Superior temporal gyrus (tissue), 1 donor: ENCODE measurements at regions not wholly inside any gene's neighbourhood (a gene's known extent, or its start where the extent isn't known, plus 50 kb on each side); places are given as distances from the start of the nearest gene placed in this dataset.
"Not testable (repeated sequence)": the region's sequence is repeated elsewhere in the genome, so short reads cannot be mapped to it uniquely, and the experiment has no call there.

Source experiments
- DNase-seq: peaks from one replicate; pipeline ENCODE4 v3.0.0-alpha.2; 2016; ENCODE audit errors: extremely low spot score

- DNase-seq: peak; percentile 40
These were observed 108.7 kb upstream of the LY86 start for GRCh38 chr6:6479785-6480184.

- no peak for DNase-seq
These were observed 106.3 kb upstream of the LY86 start for GRCh38 chr6:6482256-6482655.

GRCh38 chr6:6483168-6483567, 105.4 kb upstream of the LY86 start:
- no peak for DNase-seq

GRCh38 chr6:6483733-6484132, 104.8 kb upstream of the LY86 start:
- no peak for DNase-seq

GRCh38 chr6:6484681-6485080, 103.8 kb upstream of the LY86 start:
- DNase-seq: no peak

- DNase-seq: no peak
These were observed 101.9 kb upstream of the LY86 start for GRCh38 chr6:6486595-6486994.

GRCh38 chr6:6491761-6492160, 96.8 kb upstream of the LY86 start:
- no peak for DNase-seq

- no peak for DNase-seq
These were observed 95.8 kb upstream of the LY86 start for GRCh38 chr6:6492675-6493074.

GRCh38 chr6:6494139-6494538, 94.4 kb upstream of the LY86 start:
- not testable (repeated sequence) for DNase-seq

GRCh38 chr6:6494677-6495076, 93.8 kb upstream of the LY86 start:
- DNase-seq: no peak

GRCh38 chr6:6495851-6496250, 92.7 kb upstream of the LY86 start:
- DNase-seq: peak; percentile 28

GRCh38 chr6:6497541-6497940, 91.0 kb upstream of the LY86 start:
- no peak for DNase-seq

- no peak for DNase-seq
These were observed 90.5 kb upstream of the LY86 start for GRCh38 chr6:6497976-6498375.

- DNase-seq: no peak
These were observed 85.3 kb upstream of the LY86 start for GRCh38 chr6:6503191-6503590.

GRCh38 chr6:6505111-6505510, 83.4 kb upstream of the LY86 start:
- DNase-seq: no peak

- DNase-seq: no peak
These were observed 79.9 kb upstream of the LY86 start for GRCh38 chr6:6508643-6509042.

- DNase-seq: no peak
These were observed 79.2 kb upstream of the LY86 start for GRCh38 chr6:6509284-6509683.

- DNase-seq: no peak
These were observed 75.8 kb upstream of the LY86 start for GRCh38 chr6:6512711-6513110.

GRCh38 chr6:6515691-6516607, 72.6 kb upstream of the LY86 start:
- no peak for DNase-seq

GRCh38 chr6:6516666-6517458, 71.7 kb upstream of the LY86 start:
- no peak for DNase-seq

- no peak for DNase-seq
These were observed 69.7 kb upstream of the LY86 start for GRCh38 chr6:6518631-6519427.

GRCh38 chr6:6521961-6522482, 66.5 kb upstream of the LY86 start:
- no peak for DNase-seq
